GM20431 (cell line): ENCODE measurements at regions not wholly inside any gene's neighbourhood (a gene's known extent, or its start where the extent isn't known, plus 50 kb on each side); places are given as distances from the start of the nearest gene placed in this dataset.
"Not testable (repeated sequence)": the region's sequence is repeated elsewhere in the genome, so short reads cannot be mapped to it uniquely, and the experiment has no call there.

ENCODE experiments used
- in situ Hi-C: fragments of 300-500 bp; cut with MseI, MboI; formaldehyde crosslinking; loops from one replicate; pipeline ENCODE4 v1.15.0; 2020; ENCODE audit warnings: low sequenced_read_pairs; ENCODE audit not compliant: unreplicated experiment

- in situ Hi-C loops = no loop called here
Observed at GRCh38 chr17:79560527-79560926, 50.3 kb downstream of the RBFOX3 start.

GRCh38 chr17:79559111-79559887 lies 51.6 kb downstream of the RBFOX3 start:
- in situ Hi-C loops = no loop called here

- in situ Hi-C loops = no loop called here
Observed at GRCh38 chr17:79558091-79558900, 52.6 kb downstream of the RBFOX3 start.

GRCh38 chr17:79557276-79558090 lies 53.4 kb downstream of the RBFOX3 start:
- in situ Hi-C loops = no loop called here

GRCh38 chr17:79556271-79556670 lies 54.6 kb downstream of the RBFOX3 start:
- in situ Hi-C loops = no loop called here

- in situ Hi-C loops = no loop called here
Observed at GRCh38 chr17:79555543-79555942, 55.3 kb downstream of the RBFOX3 start.

GRCh38 chr17:79554346-79554745 lies 56.5 kb downstream of the RBFOX3 start:
- in situ Hi-C loops = not testable (repeated sequence)

- in situ Hi-C loops = no loop called here
Observed at GRCh38 chr17:79552824-79553223, 58.0 kb downstream of the RBFOX3 start.

GRCh38 chr17:79552405-79552804 lies 58.4 kb downstream of the RBFOX3 start:
- in situ Hi-C loops = no loop called here

GRCh38 chr17:79549141-79549915 lies 61.5 kb downstream of the RBFOX3 start:
- in situ Hi-C loops = no loop called here

GRCh38 chr17:79548116-79548515 lies 62.7 kb downstream of the RBFOX3 start:
- in situ Hi-C loops = no loop called here

GRCh38 chr17:79547586-79547985 lies 63.3 kb downstream of the RBFOX3 start:
- in situ Hi-C loops = no loop called here

GRCh38 chr17:79547171-79547570 lies 63.7 kb downstream of the RBFOX3 start:
- in situ Hi-C loops = not testable (repeated sequence)

GRCh38 chr17:79546386-79546785 lies 64.5 kb downstream of the RBFOX3 start:
- in situ Hi-C loops = no loop called here

GRCh38 chr17:79545251-79546005 lies 65.4 kb downstream of the RBFOX3 start:
- in situ Hi-C loops = no loop called here

- in situ Hi-C loops = no loop called here
Observed at GRCh38 chr17:79544142-79544914, 66.5 kb downstream of the RBFOX3 start.

- in situ Hi-C loops = no loop called here
Observed at GRCh38 chr17:79543531-79543930, 67.3 kb downstream of the RBFOX3 start.

GRCh38 chr17:79542718-79543117 lies 68.1 kb downstream of the RBFOX3 start:
- in situ Hi-C loops = no loop called here
